ENCODE measurements at regions not wholly inside any gene's neighbourhood (a gene's known extent, or its start where the extent isn't known, plus 50 kb on each side); places are given as distances from the start of the nearest gene placed in this dataset.
A peak's percentile ranks its signal among the peaks of the same experiment; 100 is the strongest.

GRCh38 chr4:59647011-59647410 is 1553.1 kb upstream of the ADGRL3 start:
- no peak overlapping the region for H3K27ac ChIP-seq
- DNase-seq (ENCODE audit: low spot score in 2 of 2), result no peak
- 87 to 88% methylated on average over 2 of the region's 2 CpGs for WGBS, 2 donors
- H3K4me1 ChIP-seq, result no peaks in the 10 kb centered on the region
- no peak overlapping the region for H3K4me3 ChIP-seq
- H3K27me3 ChIP-seq, result no peaks in the 10 kb centered on the region
- no peaks in the 10 kb centered on the region for H3K36me3 ChIP-seq
- TF ChIP-seq CTCF (IDR thresholded peaks at IDR 0.05) (no peak), POLR2A (IDR thresholded peaks at IDR 0.05) (no peak), EP300 (IDR thresholded peaks at IDR 0.05) (no peak)
- H3K9me3 ChIP-seq, result no peaks in the 10 kb centered on the region

GRCh38 chr4:59647500-59647899 is 1552.6 kb upstream of the ADGRL3 start:
- Histone ChIP-seq H3K27me3 (no peaks in the 10 kb centered on the region), H3K36me3 (no peaks in the 10 kb centered on the region), H3K27ac (no peak overlapping the region), H3K9me3 (no peaks in the 10 kb centered on the region), H3K4me3 (no peak overlapping the region), H3K4me1 (no peaks in the 10 kb centered on the region)
- TF ChIP-seq POLR2A (IDR thresholded peaks at IDR 0.05) (no peak), EP300 (IDR thresholded peaks at IDR 0.05) (no peak), CTCF (IDR thresholded peaks at IDR 0.05) (no peak)
- no peak for DNase-seq (ENCODE audit: low spot score in 2 of 2)

- 79 to 80% methylated on average over 3 of the region's 3 CpGs for WGBS, 2 donors
- TF ChIP-seq EP300 (IDR thresholded peaks at IDR 0.05) (no peak), POLR2A (IDR thresholded peaks at IDR 0.05) (no peak), CTCF (IDR thresholded peaks at IDR 0.05) (no peak)
- Histone ChIP-seq H3K9me3 (no peaks in the 10 kb centered on the region), H3K27ac (no peak overlapping the region), H3K27me3 (no peaks in the 10 kb centered on the region), H3K36me3 (no peaks in the 10 kb centered on the region), H3K4me3 (no peak overlapping the region), H3K4me1 (no peaks in the 10 kb centered on the region)
- DNase-seq (ENCODE audit: low spot score in 2 of 2), result peak in 1 of 2 donors; percentile 9
Measured at GRCh38 chr4:59650861-59651260, 1549.3 kb upstream of the ADGRL3 start.

GRCh38 chr4:59655996-59656395 is 1544.1 kb upstream of the ADGRL3 start:
- 93 to 96% methylated on average over 3 of the region's 4 CpGs for WGBS, 2 donors
- Histone ChIP-seq H3K36me3 (no peaks in the 10 kb centered on the region), H3K4me3 (no peak overlapping the region), H3K9me3 (no peaks in the 10 kb centered on the region), H3K4me1 (no peaks in the 10 kb centered on the region), H3K27me3 (no peaks in the 10 kb centered on the region), H3K27ac (no peak overlapping the region)
- DNase-seq (ENCODE audit: low spot score in 2 of 2), result no peak
- TF ChIP-seq EP300 (IDR thresholded peaks at IDR 0.05) (no peak), POLR2A (IDR thresholded peaks at IDR 0.05) (no peak), CTCF (IDR thresholded peaks at IDR 0.05) (no peak)

GRCh38 chr4:59664771-59665170 is 1535.4 kb upstream of the ADGRL3 start:
- no peak overlapping the region for H3K4me3 ChIP-seq
- H3K36me3 ChIP-seq, result no peaks in the 10 kb centered on the region
- TF ChIP-seq CTCF (IDR thresholded peaks at IDR 0.05) (no peak), EP300 (IDR thresholded peaks at IDR 0.05) (no peak), POLR2A (IDR thresholded peaks at IDR 0.05) (no peak)
- no peak for DNase-seq (ENCODE audit: low spot score in 2 of 2)
- WGBS, 2 donors, result 69 to 80% methylated on average over 1 of the region's 1 CpG
- H3K9me3 ChIP-seq, result peaks cover 0 to 5% (median 0%) of the 10 kb centered on the region in 4 donors
- no peaks in the 10 kb centered on the region for H3K27me3 ChIP-seq
- no peak overlapping the region for H3K27ac ChIP-seq
- no peaks in the 10 kb centered on the region for H3K4me1 ChIP-seq

All from tibial nerve (tissue), 4 donors.